NB4 (cell line): ENCODE measurements at regions not wholly inside any gene's neighbourhood (a gene's known extent, or its start where the extent isn't known, plus 50 kb on each side); places are given as distances from the start of the nearest gene placed in this dataset.

Source experiments
- MAX ChIP-seq: IDR thresholded peaks from 2 replicates; pipeline ENCODE4 v1.6.1; 2011; ENCODE audit warnings: low read depth, low read length
- MYC ChIP-seq: IDR thresholded peaks from 2 replicates; pipeline ENCODE4 v1.6.1; 2011; ENCODE audit warnings: low read depth, low read length
- POLR2A ChIP-seq: IDR thresholded peaks from 2 replicates; pipeline ENCODE4 v1.6.1; 2011; ENCODE audit warnings: mild to moderate bottlenecking; ENCODE audit not compliant: insufficient read length; ENCODE audit errors: extremely low read depth
- TF ChIP-seq, protein P1 (sequence below): IDR thresholded peaks from one replicate; pipeline ENCODE4 v1.5.1; 2012; ENCODE audit warnings: low read depth, low read length

- TF ChIP-seq POLR2A: no peak
- TF ChIP-seq, protein P1, sequence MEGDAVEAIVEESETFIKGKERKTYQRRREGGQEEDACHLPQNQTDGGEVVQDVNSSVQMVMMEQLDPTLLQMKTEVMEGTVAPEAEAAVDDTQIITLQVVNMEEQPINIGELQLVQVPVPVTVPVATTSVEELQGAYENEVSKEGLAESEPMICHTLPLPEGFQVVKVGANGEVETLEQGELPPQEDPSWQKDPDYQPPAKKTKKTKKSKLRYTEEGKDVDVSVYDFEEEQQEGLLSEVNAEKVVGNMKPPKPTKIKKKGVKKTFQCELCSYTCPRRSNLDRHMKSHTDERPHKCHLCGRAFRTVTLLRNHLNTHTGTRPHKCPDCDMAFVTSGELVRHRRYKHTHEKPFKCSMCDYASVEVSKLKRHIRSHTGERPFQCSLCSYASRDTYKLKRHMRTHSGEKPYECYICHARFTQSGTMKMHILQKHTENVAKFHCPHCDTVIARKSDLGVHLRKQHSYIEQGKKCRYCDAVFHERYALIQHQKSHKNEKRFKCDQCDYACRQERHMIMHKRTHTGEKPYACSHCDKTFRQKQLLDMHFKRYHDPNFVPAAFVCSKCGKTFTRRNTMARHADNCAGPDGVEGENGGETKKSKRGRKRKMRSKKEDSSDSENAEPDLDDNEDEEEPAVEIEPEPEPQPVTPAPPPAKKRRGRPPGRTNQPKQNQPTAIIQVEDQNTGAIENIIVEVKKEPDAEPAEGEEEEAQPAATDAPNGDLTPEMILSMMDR: no peak
- TF ChIP-seq MAX: no peak
- TF ChIP-seq MYC: no peak
Observed at GRCh38 chr1:182157187-182157586, 95.7 kb upstream of the ZNF648 start.
